NCI-H510A treated with DMSO at 0.1 percent for 48 hours (cell line): ENCODE measurements at regions not wholly inside any gene's neighbourhood (a gene's known extent, or its start where the extent isn't known, plus 50 kb on each side); places are given as distances from the start of the nearest gene placed in this dataset.
"Not testable (repeated sequence)": the region's sequence is repeated elsewhere in the genome, so short reads cannot be mapped to it uniquely, and the experiment has no call there.

Source experiments
- DNase-seq: peaks from one replicate; lab custom pipeline; 2025; lab: John Stamatoyannopoulos, UW

DNA sequence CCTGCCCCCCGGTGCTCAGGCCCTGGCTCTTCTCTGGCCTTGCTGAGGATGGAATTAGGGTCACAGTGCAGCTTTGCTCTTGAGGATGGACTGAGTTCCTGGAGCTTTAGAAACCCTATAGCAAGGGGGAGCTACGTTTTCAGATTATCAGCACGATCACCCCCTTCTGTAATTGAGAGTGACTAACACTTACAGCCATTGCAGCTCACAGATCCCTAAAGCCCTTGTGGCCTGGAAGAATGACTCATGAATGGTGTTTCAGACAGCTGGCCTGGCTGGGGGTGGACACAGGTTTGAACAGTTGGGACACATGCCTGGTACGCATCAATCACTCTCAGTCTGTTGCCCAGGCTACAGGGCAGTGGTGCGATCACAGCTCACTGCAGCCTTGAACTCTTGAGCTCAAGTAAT, 79.7 kb upstream of the IGFBP5 start:
- peak; percentile 60 for DNase-seq

DNA sequence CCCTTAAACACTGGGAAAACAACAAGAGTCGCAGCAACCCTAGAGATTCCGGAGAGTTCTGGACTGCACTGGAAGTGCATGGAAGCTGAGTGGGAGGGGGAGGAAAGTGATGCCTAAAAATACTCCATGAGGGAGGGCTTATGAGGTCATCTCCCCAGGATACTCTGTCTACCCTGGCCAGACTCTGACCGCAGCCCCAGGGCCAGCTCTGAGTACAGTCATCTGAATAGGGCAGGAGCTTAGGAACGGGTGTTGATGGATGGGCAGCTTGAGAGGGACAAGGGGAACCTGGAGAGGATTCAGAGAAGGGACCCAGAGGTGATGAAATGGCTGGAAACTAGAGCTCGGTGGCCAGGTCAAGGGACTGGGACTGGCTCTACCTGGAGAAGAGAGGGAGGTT, 79.3 kb upstream of the IGFBP5 start:
- DNase-seq = no peak

DNA sequence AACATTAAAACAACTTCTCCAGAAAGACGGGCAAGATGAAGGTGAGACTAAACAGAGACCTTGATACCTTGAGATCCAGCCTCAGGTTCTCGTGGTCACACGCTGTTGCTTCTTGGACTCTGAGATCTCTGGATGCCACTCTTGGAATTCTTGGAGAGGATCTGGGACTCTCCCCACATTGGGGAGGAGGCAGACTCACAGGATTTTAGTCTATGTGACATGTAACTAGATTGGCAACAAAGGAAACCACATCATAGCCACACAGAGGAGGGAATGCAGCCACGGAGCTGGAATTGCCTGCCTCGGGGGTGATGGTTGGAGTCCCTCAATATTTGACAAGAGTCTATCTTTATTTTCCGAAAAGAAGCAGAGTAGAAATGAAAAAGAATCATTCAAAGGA, 78.8 kb upstream of the IGFBP5 start:
- no peak for DNase-seq

DNA sequence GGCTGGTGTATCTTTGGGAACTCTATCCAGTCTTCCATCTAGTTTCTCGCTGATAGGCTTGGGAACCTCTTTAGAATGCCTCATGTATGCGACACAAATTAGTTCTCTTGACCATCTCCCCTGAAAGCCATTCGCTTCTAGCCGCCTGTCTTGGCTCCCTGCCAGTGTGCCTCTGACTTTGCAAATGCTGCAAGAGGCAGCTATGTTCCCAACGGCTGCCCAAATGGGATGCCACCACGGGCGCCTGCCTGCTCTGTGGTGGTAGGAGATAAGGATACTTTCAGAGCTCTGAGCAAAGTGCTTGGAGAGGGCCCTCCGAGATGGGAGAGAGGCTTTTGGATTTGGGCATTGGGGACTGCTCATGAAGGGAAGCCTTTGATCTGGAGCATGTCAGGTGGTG, 77.7 kb upstream of the IGFBP5 start:
- peak; percentile 78 for DNase-seq

DNA sequence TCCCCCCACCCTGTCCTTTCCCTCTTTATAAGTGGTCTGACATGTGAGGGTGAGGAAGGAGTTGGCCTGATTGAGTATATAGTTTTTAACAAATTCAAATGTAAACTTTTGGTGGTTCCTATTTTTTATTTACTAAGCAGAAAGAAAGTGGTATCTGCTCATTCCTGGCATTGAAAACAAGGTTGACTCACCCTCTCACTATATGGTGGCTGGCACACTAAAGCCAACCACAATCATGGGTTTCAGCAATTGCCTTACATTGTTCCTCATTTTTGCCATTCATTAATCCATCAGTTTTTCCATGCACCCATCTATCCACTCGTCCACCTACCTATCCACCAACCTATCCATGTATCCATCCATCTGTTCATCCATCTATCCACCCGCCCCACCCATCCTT, 75.4 kb upstream of the IGFBP5 start:
- no peak for DNase-seq

DNA sequence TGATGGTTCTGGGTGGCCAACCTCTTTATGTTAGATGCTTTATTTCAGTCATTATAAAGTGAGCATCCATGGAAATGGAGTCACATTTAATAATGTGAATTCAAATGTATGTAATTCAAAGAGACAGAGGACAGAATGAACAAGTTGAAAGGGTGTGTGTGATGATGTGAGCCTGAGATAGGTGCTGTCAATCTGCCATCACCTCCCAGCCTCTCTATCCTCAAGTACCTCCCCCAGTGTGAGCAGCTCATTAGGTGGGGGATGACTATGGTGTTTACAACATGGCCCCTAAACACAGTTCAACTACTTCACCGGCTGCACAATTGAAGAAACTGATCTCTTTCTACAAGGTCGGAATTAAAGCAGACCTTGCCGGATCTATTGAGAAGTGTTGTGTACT, 74.7 kb upstream of the IGFBP5 start:
- DNase-seq = peak; percentile 92

DNA sequence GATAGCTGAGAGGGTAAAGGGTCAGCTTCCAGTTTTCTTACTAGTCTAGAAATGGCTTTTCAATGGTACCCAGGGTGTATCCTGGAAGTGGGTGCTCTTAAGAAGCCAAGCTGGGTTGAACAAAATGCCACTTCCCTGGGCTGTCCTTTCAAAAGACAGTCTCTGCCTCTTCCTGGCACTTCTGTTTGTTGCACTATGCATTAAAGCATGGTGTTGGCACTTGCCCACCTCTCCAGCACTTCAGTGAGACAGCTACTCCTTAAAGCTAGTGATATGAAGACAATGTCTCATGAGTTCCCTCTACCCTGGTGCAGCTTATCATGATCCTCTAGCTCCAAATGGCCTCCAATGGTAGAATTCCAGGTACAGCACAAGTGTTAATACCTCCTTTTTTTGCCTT, 74.3 kb upstream of the IGFBP5 start:
- peak; percentile 70 for DNase-seq

DNA sequence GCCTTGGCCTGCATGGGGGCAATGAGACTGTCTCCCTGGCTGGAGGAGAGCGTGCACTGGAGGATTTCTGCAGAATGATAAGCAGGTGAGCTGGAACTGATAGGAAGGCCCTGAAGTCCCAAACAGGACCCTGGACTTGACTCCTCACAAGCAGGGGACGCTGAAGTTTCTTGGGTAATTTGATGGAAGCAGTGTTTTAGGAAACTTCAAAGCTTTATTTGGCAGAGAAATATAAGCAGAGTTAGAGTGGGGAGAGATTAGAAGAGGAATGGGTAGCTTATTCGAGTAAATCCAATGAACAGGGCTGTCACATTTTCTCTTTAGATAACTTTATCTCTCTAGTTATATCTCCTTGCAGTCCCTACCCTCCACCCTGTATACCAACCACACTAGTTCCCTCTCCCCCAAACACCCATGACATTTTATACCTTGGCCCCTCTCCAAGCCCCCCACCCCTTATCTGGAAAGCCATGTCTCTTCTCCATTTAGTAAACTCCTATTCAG, 73.6 kb upstream of the IGFBP5 start:
- DNase-seq = no peak

DNA sequence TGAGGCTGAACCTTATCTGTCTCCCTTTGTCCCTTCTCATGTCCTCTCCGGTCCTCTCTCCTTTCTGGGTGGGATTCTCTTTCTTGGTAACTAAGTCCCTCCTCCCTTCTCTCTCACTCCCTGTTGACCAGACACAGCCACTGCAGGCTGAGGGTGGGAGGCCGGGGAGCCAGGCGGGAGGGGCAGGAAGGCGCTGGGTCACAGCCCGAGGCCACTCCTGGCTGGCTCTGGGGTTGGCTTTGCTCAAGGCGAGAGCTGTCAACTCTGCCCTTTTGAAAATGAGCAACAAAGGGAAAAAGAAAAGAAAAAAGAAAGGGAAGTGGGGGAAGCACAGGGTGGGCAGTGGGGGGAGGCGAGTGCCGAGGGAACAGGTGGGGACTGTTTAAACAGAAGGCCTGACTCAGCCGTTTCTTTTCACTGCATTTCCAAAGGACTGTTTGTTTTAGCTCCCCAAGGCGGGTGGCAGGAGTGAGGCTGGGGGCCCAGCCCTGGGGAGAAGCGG, 70.5 kb upstream of the IGFBP5 start:
- DNase-seq = peak; percentile 95

DNA sequence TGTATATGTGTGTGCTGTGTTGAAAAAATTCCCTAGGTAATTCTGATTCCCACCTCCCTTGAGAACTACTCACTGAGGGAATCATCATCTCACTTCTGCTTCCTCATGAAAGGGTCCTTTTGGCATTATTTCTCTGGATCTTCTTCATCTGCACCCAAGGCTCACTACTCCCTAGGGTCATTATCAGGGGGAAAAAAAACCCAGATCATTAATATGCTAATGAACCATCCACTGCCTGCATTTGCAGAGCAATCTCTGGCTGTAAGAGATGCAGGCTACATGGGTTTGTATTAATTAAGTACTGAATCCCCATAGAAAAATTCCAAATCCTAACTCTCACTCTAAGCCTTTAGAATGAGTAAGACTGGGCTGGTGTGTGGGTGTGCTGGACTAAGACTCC, 68.0 kb upstream of the IGFBP5 start:
- no peak for DNase-seq

DNA sequence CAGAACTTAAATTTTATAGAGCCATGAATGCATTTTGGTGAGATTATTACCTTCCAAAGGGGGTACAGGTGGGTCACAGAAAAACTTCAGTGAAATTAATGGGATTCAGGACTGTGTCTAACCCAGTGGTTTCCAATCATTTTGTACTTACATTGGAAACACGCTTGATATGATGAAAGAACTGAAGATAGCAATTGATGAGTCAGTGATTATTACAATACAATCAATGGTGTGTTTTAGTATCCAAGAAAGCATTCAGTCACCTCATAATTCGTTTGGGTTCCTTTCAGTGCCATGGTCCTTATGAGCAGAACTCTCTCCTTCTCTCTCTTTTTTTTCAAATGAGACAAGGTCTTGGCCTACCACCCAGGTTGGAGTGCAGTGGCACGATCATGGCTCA, 66.5 kb upstream of the IGFBP5 start:
- no peak for DNase-seq

DNA sequence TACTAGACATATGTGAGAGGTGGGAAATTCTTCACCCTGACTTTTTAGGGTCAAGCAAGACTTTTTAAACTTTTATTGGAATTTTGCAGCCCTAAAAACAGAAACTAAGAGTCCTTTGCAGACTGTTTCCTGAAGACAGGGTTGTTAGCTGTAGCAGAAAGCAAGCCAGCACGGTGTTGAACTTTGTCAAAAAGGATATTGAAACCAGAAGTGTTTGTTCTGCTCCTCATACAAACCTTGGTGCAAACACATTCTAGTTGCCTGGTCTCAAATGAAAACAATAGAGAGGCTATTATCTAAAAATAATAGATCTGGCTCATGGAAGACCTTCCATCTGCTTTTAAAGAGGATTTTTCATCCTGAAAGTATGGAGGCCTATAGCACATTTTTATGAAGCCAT, 65.8 kb upstream of the IGFBP5 start:
- DNase-seq = peak; percentile 87

DNA sequence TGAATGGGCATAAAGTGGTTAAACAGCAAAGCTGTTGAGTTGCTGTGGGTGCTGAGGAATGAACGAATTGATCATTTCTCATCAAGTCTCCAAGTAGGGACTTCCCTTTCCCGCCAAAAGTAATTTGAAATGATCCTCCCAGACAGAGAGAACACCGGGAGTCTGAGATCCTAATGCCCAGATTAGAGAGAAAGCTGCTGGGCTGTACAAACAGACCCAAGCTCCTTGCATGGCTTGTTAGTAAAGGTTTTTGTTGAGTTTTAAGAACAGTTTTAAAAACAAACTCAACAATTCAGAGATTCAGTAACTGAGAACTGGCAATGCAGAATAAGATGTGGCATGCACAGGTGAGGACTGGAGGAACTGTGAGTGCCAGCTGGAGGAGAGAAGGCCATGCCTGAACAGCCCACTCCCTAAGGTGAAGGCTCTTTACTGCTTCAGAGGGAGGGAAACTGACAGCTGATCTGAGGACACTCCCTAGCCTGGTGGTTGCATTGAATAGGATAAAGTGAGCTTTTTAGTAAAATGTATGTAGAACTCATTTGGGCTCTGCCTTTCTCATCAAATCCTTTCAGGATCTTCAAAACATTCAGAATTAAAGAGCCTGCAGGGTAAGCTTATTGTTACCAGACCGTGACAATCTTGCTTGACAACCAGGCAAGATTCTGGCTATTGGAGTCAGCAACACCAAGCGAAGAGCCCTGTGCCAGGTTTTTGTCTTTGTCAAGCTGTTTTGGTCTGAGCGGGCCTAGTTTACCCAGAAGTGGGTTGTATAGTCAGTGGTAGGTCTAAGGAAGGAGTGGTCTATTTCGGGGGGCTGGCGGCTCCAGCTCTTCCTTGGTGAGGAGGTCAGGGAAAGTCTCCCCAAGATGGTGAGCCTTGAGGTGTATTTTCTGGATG, 63.2 kb upstream of the IGFBP5 start:
- peak; percentile 58 for DNase-seq

DNA sequence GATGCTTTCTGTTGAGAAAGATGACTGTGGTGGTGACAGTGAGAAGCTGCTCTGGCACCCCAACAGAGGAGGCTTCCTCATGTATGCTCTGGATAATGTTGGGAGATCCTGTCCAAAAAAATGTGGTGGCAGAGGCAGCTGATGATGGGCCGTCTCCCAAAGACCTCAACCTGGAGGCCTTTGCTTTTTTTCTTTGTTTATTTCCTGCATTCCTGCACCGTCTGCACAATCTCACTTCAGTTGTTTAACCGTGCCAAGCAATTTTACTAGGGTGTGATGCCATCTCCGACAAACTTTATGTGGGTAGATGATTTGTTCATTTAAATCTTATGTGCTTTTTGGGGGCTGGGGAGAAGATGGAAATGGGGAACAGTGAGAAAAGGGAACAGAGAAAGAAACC, 62.2 kb upstream of the IGFBP5 start:
- DNase-seq = no peak

DNA sequence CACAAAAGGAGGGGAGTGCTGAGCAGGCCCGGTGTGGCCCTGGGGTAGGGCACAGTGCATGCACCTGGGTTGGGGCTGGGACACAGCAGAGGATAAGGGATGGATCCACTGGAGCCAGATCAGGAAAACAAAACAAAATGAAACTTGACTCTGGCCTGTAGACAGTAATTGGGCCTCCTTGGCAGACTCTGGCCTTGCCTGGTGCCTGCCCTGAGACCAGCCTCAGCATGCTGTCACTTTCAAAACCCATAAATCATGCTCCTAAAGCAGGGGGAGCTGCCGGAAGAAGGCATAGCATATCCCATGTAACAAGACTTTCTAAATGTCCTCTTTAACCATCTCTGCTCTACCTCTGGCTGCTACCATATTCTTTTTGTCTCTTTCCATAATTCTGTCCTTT, 61.1 kb upstream of the IGFBP5 start:
- peak; percentile 43 for DNase-seq

DNA sequence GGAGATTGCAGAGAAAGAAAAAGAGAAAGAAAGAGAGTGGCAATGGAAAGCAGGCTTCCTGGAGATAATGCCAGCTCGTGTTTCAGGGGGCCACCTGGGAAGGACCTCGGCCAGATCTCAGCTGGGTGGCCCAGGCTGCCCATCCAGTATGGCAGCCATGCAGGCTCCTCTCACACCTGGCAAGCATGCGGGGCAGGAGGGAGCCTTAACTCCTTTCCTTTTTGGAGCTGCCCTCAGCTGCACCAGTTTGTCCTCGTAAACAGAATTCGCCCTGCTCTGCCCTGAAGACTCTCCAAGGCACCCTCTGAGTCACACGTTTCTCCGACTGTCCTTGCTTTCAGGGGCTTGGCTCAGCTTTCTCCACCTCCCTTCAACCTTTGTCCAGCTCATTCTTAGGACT, 59.5 kb upstream of the IGFBP5 start:
- no peak for DNase-seq

DNA sequence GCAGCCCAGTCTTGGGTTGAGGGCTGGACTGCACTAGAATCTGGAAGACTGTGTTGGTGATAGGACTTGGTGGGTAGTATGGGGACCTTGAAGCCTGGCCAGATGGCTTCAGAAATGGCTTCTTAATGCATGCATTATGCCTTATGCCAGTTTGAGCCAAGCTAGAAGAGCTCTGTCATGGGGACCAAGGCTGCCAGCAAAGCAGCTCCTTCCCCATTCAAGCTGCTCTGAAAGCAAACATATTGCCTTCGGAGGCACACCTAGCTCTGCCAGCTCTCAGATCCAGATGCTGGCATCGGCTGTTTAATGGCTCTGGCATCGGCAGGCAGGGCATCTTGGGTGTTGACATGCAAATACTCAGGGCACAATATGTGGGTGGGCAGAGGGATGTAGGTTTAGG, 59.0 kb upstream of the IGFBP5 start:
- no peak for DNase-seq

DNA sequence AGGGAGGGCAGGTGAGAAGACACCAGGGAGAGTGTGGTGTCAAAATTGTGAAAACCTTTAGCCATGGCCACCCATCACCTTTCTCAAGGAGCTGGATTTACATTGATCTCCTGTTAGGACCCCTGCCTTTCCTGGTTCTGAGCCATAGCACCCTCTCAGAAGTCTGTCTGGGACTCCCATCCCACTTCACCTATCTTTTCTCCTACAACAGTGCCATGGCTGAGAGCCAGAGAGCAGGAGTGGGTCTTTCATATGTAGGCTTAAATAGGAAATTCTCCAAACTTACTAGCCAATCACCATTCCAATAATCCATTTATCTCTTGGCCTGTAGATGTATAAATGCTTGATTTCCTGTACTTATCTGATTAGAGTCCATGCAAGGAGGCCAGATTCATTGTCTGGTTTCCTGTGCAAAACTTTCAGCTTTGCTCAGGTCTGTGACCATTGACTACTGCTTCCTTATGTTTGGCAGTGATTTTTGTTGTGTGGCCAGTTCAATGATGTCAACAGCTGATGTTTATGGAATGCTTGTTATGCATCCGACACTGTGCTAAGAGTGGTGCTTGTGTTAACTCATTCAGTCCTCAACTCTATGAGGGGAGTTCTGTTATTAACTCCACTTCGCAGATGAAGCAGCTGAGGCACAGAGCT, 57.6 kb upstream of the IGFBP5 start:
- DNase-seq = no peak

DNA sequence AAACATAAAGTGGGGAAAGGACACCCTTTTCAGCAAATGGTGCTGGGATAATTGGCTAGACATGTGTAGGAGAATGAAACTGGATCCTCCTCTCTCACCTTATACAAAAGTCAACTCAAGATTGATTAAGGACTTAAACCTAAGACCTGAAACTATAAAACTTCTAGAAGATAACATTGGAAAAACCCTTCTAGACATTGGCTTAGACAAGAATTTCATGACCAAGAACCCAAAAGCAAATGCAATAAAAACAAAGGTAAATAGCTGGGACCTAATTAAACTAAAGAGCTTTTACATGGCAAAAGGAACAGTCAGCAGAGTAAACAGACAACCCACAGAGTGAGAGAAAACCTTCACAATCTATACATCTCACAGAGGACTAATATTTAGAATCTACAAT, 55.4 kb upstream of the IGFBP5 start:
- not testable (repeated sequence) for DNase-seq

DNA sequence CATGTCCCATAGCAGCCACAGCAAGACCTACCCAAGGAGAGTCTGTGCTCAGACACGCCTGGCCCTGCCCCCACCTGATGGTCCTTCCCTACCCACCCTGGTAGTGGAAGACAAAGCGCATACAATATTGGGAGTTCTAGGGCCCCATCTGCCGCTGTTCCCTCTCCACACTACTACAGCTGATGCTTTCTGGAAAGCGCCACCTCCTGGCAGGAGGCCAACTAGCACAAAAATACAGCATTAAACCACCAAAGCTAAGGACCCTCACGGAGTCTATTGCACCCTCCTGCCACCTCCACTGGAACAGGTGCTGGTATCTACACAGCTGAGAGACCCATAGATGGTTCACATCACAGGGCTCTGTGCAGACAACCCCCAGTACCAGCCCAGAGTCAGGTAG, 50.9 kb upstream of the IGFBP5 start:
- DNase-seq = not testable (repeated sequence)

DNA sequence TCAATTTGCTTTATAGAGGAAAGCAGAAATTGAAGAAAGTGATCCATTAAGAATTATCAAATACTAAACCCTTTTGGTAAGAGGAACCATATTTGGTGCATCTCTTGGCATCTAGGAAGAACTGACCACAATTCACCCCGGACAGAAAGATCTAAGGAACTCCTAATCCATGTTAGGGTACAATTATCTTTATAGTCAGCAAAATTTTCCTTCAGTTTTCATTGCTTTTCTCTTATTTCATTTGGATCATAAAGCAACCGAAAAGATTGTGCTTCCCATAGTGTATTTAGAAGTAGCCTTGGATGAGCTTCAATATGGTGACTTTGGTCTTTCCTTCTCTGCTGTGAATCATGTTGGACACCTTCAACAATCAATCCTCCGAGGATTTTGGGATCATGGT, 50.1 kb upstream of the IGFBP5 start:
- no peak for DNase-seq
